Testis (tissue), 2 donors: ENCODE measurements at regions not wholly inside any gene's neighbourhood (a gene's known extent, or its start where the extent isn't known, plus 50 kb on each side); places are given as distances from the start of the nearest gene placed in this dataset.

Experiments used
- POLR2A ChIP-seq: fragments of 450-650 bp; IDR thresholded peaks from one replicate; pipeline ENCODE4 v1.6.1; 2017; ENCODE audit warnings: antibody characterized with exemption, mild to moderate bottlenecking, moderate library complexity
- TF ChIP-seq, protein P1 (sequence below), 3 experiments: fragments of 450-650 bp in 2 of 3; fragments of 200-600 bp in 1 of 3; sonication (generic) in 1 of 3; IDR thresholded peaks; one replicate each; pipeline ENCODE4 v1.5.1; 2016 to 2019; ENCODE audit warnings: antibody characterized with exemption in 3 of 3, mild to moderate bottlenecking in 2 of 3, moderate library complexity in 1 of 3

DNA sequence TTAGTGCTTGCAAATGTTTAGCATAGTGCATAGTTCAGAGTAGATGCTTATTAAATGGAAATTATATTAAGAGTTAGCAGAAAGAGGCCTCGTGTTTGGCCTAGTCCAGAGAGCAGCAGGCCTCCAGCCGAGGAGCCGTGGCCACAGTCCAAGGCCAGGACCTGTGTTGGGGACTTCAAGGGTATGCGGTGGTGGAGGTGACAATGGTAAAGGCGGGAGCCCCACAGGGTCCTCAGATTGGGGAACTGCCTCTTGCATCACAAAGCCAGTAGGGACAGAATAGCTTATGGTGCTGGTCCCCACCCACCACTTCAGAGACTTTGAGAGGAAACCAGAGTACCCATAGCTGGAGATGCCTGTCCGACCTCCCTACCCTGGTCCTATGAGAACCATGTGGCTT is 554.6 kb upstream of the RIOK2 start:
- TF ChIP-seq, protein P1, sequence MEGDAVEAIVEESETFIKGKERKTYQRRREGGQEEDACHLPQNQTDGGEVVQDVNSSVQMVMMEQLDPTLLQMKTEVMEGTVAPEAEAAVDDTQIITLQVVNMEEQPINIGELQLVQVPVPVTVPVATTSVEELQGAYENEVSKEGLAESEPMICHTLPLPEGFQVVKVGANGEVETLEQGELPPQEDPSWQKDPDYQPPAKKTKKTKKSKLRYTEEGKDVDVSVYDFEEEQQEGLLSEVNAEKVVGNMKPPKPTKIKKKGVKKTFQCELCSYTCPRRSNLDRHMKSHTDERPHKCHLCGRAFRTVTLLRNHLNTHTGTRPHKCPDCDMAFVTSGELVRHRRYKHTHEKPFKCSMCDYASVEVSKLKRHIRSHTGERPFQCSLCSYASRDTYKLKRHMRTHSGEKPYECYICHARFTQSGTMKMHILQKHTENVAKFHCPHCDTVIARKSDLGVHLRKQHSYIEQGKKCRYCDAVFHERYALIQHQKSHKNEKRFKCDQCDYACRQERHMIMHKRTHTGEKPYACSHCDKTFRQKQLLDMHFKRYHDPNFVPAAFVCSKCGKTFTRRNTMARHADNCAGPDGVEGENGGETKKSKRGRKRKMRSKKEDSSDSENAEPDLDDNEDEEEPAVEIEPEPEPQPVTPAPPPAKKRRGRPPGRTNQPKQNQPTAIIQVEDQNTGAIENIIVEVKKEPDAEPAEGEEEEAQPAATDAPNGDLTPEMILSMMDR (IDR thresholded peaks at IDR 0.05) = no peak
- TF ChIP-seq POLR2A = no peak
